ENCODE measurements at regions not wholly inside any gene's neighbourhood (a gene's known extent, or its start where the extent isn't known, plus 50 kb on each side); places are given as distances from the start of the nearest gene placed in this dataset.

GRCh38 chr13:94933936-94934335 is 221.6 kb upstream of the SOX21 start:
- no peak for DNase-seq (ENCODE audit: low read depth)
- TF ChIP-seq CTCF (conservative IDR thresholded peaks at IDR 0.05; ENCODE audit: low read depth, low read length), result no peak
- no peak overlapping the region for H3K4me3 ChIP-seq (ENCODE audit: low read depth, low read length)

- no peak for DNase-seq (ENCODE audit: low read depth)
- no peak overlapping the region for H3K4me3 ChIP-seq (ENCODE audit: low read depth, low read length)
- no peak for TF ChIP-seq CTCF (conservative IDR thresholded peaks at IDR 0.05; ENCODE audit: low read depth, low read length)
Measured at GRCh38 chr13:94933230-94933751, 220.9 kb upstream of the SOX21 start.

- DNase-seq (ENCODE audit: low read depth), result no peak
- no peak overlapping the region for H3K4me3 ChIP-seq (ENCODE audit: low read depth, low read length)
Measured at GRCh38 chr13:94928127-94928775, 215.9 kb upstream of the SOX21 start.

GRCh38 chr13:94925263-94925662 is 212.9 kb upstream of the SOX21 start:
- DNase-seq (ENCODE audit: low read depth), result no peak
- H3K4me3 ChIP-seq (ENCODE audit: low read depth, low read length), result no peak overlapping the region
- no peak for TF ChIP-seq CTCF (conservative IDR thresholded peaks at IDR 0.05; ENCODE audit: low read depth, low read length)

More at GRCh38 chr13:94928127-94928775, 215.9 kb upstream of the SOX21 start:
- no peak for TF ChIP-seq CTCF (conservative IDR thresholded peaks at IDR 0.05; ENCODE audit: low read depth, low read length)

GRCh38 chr13:94921181-94921580 is 208.8 kb upstream of the SOX21 start:
- TF ChIP-seq CTCF (conservative IDR thresholded peaks at IDR 0.05; ENCODE audit: low read depth, low read length), result no peak
- H3K4me3 ChIP-seq (ENCODE audit: low read depth, low read length), result no peak overlapping the region
- no peak for DNase-seq (ENCODE audit: low read depth)

- no peak overlapping the region for H3K4me3 ChIP-seq (ENCODE audit: low read depth, low read length)
- TF ChIP-seq CTCF (conservative IDR thresholded peaks at IDR 0.05; ENCODE audit: low read depth, low read length), result no peak
- no peak for DNase-seq (ENCODE audit: low read depth)
Measured at GRCh38 chr13:94920578-94920977, 208.2 kb upstream of the SOX21 start.

- peak; percentile 9 for DNase-seq (ENCODE audit: low read depth)
- no peak overlapping the region for H3K4me3 ChIP-seq (ENCODE audit: low read depth, low read length)
- TF ChIP-seq CTCF (conservative IDR thresholded peaks at IDR 0.05; ENCODE audit: low read depth, low read length), result no peak
Measured at GRCh38 chr13:94917824-94918223, 205.5 kb upstream of the SOX21 start.

Data from choroid plexus epithelial cell (primary cell).